Panc1 (cell line): ENCODE measurements at regions not wholly inside any gene's neighbourhood (a gene's known extent, or its start where the extent isn't known, plus 50 kb on each side); places are given as distances from the start of the nearest gene placed in this dataset.

Source experiments
- ATAC-seq: fragments of 200-7000 bp; cut with Tn5 transposase; 2 replicates; pipeline ENCODE4 v1.9.1; 2020; ENCODE audit warnings: mild to moderate bottlenecking, moderate library complexity
- BruUV-seq: library from RNA; stranded (reverse); fragments of 400-500 nt; replicated peaks from 2 replicates; lab custom pipeline; 2021; lab: Mats Ljungman, UMichigan
- CTCF ChIA-PET: fragments of 300-600 bp; sonication (Branson Sonifier 250); formaldehyde crosslinking; loops from one replicate; lab custom pipeline; 2022; ENCODE audit warnings: antibody characterized with exemption; lab: Charles Lee
- POLR2A ChIA-PET: fragments of 300-600 bp; sonication (Branson Sonifier 250); formaldehyde crosslinking; loops from one replicate; lab custom pipeline; 2022; ENCODE audit warnings: antibody characterized with exemption; lab: Charles Lee
- DNase-seq: peaks from one replicate; pipeline ENCODE4 v3.0.0-alpha.2; 2010; ENCODE audit warnings: low read depth, low spot score
- H3K27ac ChIP-seq: 2 replicates; pipeline ENCODE4 v1.5.1; 2011; ENCODE audit warnings: mild to moderate bottlenecking, low read length, inconsistent platforms
- H3K27me3 ChIP-seq: fragments of 200-500 bp; sonication (Bioruptor generic); 2 replicates; pipeline ENCODE4 v1.6.0; 2014; ENCODE audit warnings: low read length, inconsistent platforms; ENCODE audit not compliant: control insufficient read depth, insufficient read depth
- H3K36me3 ChIP-seq: fragments of 200-500 bp; sonication (Bioruptor generic); 2 replicates; pipeline ENCODE4 v1.5.1; 2014; ENCODE audit warnings: inconsistent platforms, mild to moderate bottlenecking, low read length, moderate library complexity; ENCODE audit not compliant: control insufficient read depth, insufficient read depth
- H3K4me1 ChIP-seq: 2 replicates; pipeline ENCODE4 v1.5.1; 2011; ENCODE audit warnings: inconsistent platforms, mild to moderate bottlenecking, low read length, moderate library complexity; ENCODE audit not compliant: control insufficient read depth, insufficient read depth
- H3K4me3 ChIP-seq, 2 experiments: 2 replicates each; pipeline ENCODE4 v1.5.1; 2011 to 2012; ENCODE audit warnings: low read depth in 2 of 2, low read length in 2 of 2, mild to moderate bottlenecking in 2 of 2, inconsistent platforms in 1 of 2, moderate library complexity in 1 of 2
- H3K9me3 ChIP-seq: fragments of 200-500 bp; sonication (Bioruptor generic); 2 replicates; pipeline ENCODE4 v1.5.1; 2014; ENCODE audit warnings: low read depth, mild to moderate bottlenecking, inconsistent platforms, low read length, moderate library complexity; ENCODE audit not compliant: control insufficient read depth, insufficient read depth
- CTCF ChIP-seq: fragments of 450-650 bp; IDR thresholded peaks from 2 replicates; pipeline ENCODE4 v1.5.1; 2017; ENCODE audit warnings: mild to moderate bottlenecking
- POLR2AphosphoS5 ChIP-seq: IDR thresholded peaks from 2 replicates; pipeline ENCODE4 v1.6.1; 2012; ENCODE audit warnings: mild to moderate bottlenecking, low read depth, low read length, moderate library complexity
- REST ChIP-seq, 2 experiments: IDR thresholded peaks; 2 replicates each; pipeline ENCODE4 v1.6.1; 2011 to 2012; ENCODE audit warnings: low read depth in 2 of 2, control low read depth in 1 of 2, low read length in 1 of 2, mild to moderate bottlenecking in 1 of 2, moderate library complexity in 1 of 2; ENCODE audit not compliant: insufficient read depth in 1 of 2
- SIN3A ChIP-seq: IDR thresholded peaks from 2 replicates; pipeline ENCODE4 v1.6.1; 2012; ENCODE audit warnings: low read depth, mild to moderate bottlenecking, low read length, moderate library complexity, borderline replicate concordance; ENCODE audit not compliant: insufficient read depth
- TCF7L2 ChIP-seq: IDR thresholded peaks from 2 replicates; pipeline ENCODE4 v1.6.1; 2011; ENCODE audit warnings: mild to moderate bottlenecking, low read depth, low read length, inconsistent platforms
- in situ Hi-C: cut with HindIII; loops from 2 replicates; pipeline ENCODE4 v1.10.0; 2016; ENCODE audit warnings: low sequenced_read_pairs, low pct_unique_long_range_greater_than_20kb
- intact Hi-C: fragments of 100-400 bp; cut with micrococcal nuclease; formaldehyde crosslinking; loops from one replicate; pipeline ENCODE4 v1.10.0; 2022; ENCODE audit not compliant: unreplicated experiment

- Histone ChIP-seq H3K36me3 (no peaks in the 10 kb centered on the region), H3K4me3 (no peak overlapping the region), H3K27ac (no peak overlapping the region), H3K9me3 (no peaks in the 10 kb centered on the region), H3K27me3 (no peaks in the 10 kb centered on the region), H3K4me1 (no peaks in the 10 kb centered on the region)
- intact Hi-C loops (no loop called here), in situ Hi-C loops (no loop called here)
- ChIA-PET CTCF (no interaction called here), POLR2A (no interaction called here)
- no peak for DNase-seq
- BruUV-seq = no TSS peak
- ATAC-seq = no peak
- no peak for TF ChIP-seq TCF7L2
- TF ChIP-seq REST (IDR thresholded peaks at IDR 0.05; ENCODE audit: insufficient read depth in 1 of 2, low read depth in 2 of 2, low read length in 1 of 2) = no peak
Observed at GRCh38 chr12:84696281-84696680, 216.3 kb downstream of the SLC6A15 start.

- no TSS peak for BruUV-seq
- intact Hi-C loops = no loop called here
- no peak overlapping the region for H3K27ac ChIP-seq
Observed at GRCh38 chr12:84694116-84694515, 218.5 kb downstream of the SLC6A15 start.

More at GRCh38 chr12:84694116-84694515, 218.5 kb downstream of the SLC6A15 start:
- ChIA-PET CTCF (no interaction called here), POLR2A (no interaction called here)
- Histone ChIP-seq H3K9me3 (no peaks in the 10 kb centered on the region), H3K27me3 (no peaks in the 10 kb centered on the region), H3K36me3 (no peaks in the 10 kb centered on the region; the same call in 1 of the 2 replicates), H3K4me3 (no peak overlapping the region), H3K4me1 (no peaks in the 10 kb centered on the region)
- no peak for ATAC-seq
- no peak for DNase-seq
- in situ Hi-C loops = no loop called here
- TF ChIP-seq REST (IDR thresholded peaks at IDR 0.05; ENCODE audit: insufficient read depth in 1 of 2, low read depth in 2 of 2, low read length in 1 of 2) (no peak), POLR2AphosphoS5 (no peak), TCF7L2 (no peak), CTCF (no peak), SIN3A (no peak)
